ENCODE measurements at regions not wholly inside any gene's neighbourhood (a gene's known extent, or its start where the extent isn't known, plus 50 kb on each side); places are given as distances from the start of the nearest gene placed in this dataset.
A peak's percentile ranks its signal among the peaks of the same experiment; 100 is the strongest.

- Histone ChIP-seq H3K9me3 (no peaks in the 10 kb centered on the region), H3K36me3 (no peaks in the 10 kb centered on the region), H3K27me3 (no peaks in the 10 kb centered on the region), H3K4me1 (no peaks in the 10 kb centered on the region), H3K27ac (no peak overlapping the region), H3K4me3 (no peak overlapping the region)
- no peak for TF ChIP-seq POLR2A (IDR thresholded peaks at IDR 0.05)
- TF ChIP-seq, protein P1, sequence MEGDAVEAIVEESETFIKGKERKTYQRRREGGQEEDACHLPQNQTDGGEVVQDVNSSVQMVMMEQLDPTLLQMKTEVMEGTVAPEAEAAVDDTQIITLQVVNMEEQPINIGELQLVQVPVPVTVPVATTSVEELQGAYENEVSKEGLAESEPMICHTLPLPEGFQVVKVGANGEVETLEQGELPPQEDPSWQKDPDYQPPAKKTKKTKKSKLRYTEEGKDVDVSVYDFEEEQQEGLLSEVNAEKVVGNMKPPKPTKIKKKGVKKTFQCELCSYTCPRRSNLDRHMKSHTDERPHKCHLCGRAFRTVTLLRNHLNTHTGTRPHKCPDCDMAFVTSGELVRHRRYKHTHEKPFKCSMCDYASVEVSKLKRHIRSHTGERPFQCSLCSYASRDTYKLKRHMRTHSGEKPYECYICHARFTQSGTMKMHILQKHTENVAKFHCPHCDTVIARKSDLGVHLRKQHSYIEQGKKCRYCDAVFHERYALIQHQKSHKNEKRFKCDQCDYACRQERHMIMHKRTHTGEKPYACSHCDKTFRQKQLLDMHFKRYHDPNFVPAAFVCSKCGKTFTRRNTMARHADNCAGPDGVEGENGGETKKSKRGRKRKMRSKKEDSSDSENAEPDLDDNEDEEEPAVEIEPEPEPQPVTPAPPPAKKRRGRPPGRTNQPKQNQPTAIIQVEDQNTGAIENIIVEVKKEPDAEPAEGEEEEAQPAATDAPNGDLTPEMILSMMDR (IDR thresholded peaks at IDR 0.05) = no peak
- no peak for DNase-seq
Measured at GRCh38 chr2:128559533-128560515, 241.2 kb upstream of the HS6ST1 start.

DNA sequence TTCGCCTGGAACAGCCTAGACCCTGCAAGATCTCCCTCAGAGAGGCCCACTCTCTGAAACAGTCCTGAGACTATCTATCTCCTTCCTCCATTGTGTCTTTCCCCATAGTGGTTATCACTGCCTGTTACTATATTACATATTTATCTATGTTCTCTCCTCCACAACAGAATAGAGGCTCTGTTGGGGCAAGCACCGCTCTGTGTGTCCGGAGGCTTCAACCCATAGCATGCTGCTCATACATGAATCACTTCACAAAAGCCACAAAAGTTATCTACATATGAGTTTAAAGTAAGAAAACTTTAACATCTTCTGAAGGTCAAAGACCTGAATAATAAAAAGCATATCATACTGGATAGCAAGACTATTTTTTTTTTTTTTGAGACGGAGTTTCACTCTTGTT, 242.1 kb upstream of the HS6ST1 start:
- Histone ChIP-seq H3K4me1 (no peaks in the 10 kb centered on the region), H3K36me3 (no peaks in the 10 kb centered on the region), H3K27me3 (no peaks in the 10 kb centered on the region), H3K4me3 (no peak overlapping the region), H3K9me3 (no peaks in the 10 kb centered on the region), H3K27ac (no peak overlapping the region)
- no peak for DNase-seq
- no peak for TF ChIP-seq POLR2A (IDR thresholded peaks at IDR 0.05)
- TF ChIP-seq, protein P1 (IDR thresholded peaks at IDR 0.05) = no peak

DNA sequence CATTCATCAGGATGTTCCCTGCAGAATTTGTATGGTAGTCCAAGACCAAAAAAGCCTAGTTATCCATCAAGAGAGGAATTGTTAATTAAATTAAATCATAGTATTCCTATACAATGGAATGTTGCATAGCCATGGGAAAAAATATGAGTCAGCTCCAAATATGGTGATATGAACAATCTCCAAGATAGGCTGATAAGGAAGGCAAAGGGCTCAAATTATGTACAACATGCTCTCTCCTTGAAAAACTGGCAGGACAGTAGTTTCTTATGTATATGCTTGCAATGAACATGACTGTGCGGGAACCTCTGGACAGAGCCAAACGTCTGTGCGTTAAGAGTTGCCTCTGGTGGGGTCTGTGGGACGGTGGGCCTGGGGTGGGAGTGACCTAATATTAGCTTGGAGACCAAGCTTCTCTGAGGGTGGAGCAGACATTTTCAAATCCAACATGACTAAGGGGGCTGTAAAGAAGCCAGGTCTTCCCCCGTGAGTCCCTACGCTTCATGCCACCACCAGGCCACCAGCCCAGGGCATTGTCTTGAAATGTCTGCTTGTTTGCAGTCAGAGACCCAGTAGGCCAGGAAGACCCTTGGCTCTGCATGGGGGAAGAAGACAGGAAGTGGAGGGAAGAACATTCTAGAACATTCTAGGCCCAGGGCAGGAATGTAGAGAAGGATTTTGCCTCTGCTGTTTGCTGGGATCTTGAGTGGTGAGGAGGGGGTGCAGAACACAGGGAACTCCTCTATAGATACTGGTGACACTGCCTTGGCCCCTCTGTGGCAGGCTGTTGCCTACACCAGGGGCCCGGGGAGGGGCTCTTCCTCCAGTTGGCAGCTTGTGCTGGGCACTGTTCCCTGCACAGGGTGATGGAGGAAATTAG, 244.0 kb upstream of the HS6ST1 start:
- Histone ChIP-seq H3K4me3 (no peak overlapping the region), H3K36me3 (no peaks in the 10 kb centered on the region), H3K4me1 (no peaks in the 10 kb centered on the region), H3K27me3 (no peaks in the 10 kb centered on the region), H3K27ac (peak overlapping the region in 1 of 4 donors; percentile 12), H3K9me3 (no peaks in the 10 kb centered on the region)
- no peak for DNase-seq
- TF ChIP-seq, protein P1 (IDR thresholded peaks at IDR 0.05) = no peak
- TF ChIP-seq POLR2A (IDR thresholded peaks at IDR 0.05) = no peak

GRCh38 chr2:128563348-128563687, 244.7 kb upstream of the HS6ST1 start:
- Histone ChIP-seq H3K9me3 (no peaks in the 10 kb centered on the region), H3K27ac (peak overlapping the region in 1 of 4 donors; percentile 12), H3K4me3 (no peak overlapping the region), H3K36me3 (no peaks in the 10 kb centered on the region), H3K27me3 (no peaks in the 10 kb centered on the region), H3K4me1 (no peaks in the 10 kb centered on the region)
- peak in 1 of 3 donors; percentile 62 for DNase-seq
- TF ChIP-seq, protein P1 (IDR thresholded peaks at IDR 0.05) = no peak
- TF ChIP-seq POLR2A (IDR thresholded peaks at IDR 0.05) = no peak

DNA sequence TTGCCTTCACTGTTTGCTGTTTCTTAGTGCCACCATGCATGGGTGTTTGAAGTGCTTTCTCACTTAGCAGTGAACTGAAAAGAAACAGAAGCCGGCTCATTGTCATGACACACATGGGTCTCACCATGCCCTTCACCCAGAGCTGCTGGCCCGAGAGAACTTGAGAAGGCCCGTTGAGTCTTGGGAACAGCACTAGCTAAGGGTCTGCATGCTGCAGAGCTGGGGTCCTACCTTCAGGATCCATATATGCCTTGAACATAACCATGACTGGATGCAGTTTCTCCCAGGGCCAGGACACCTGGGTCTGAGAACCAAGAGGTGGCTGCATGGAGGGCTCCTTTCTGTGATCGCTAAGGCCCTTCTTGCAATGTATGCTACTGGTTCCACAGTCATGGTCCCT, 245.5 kb upstream of the HS6ST1 start:
- Histone ChIP-seq H3K4me1 (no peaks in the 10 kb centered on the region), H3K27ac (no peak overlapping the region), H3K36me3 (no peaks in the 10 kb centered on the region), H3K9me3 (no peaks in the 10 kb centered on the region), H3K27me3 (no peaks in the 10 kb centered on the region), H3K4me3 (no peak overlapping the region)
- no peak for DNase-seq
- TF ChIP-seq, protein P1 (IDR thresholded peaks at IDR 0.05) = no peak
- no peak for TF ChIP-seq POLR2A (IDR thresholded peaks at IDR 0.05)

Data from Peyer's patch (tissue), 4 donors.